H9 (cell line): ENCODE measurements at regions not wholly inside any gene's neighbourhood (a gene's known extent, or its start where the extent isn't known, plus 50 kb on each side); places are given as distances from the start of the nearest gene placed in this dataset.

Experiments
- DNase-seq: peaks from one replicate; pipeline ENCODE4 v3.0.0-alpha.2; 2017
- H2AFZ ChIP-seq: one replicate; pipeline ENCODE4 v1.6.1; 2013; ENCODE audit warnings: mild to moderate bottlenecking, low read length, control low read depth, moderate library complexity
- H2AK5ac ChIP-seq: 2 replicates; pipeline ENCODE4 v1.6.1; 2013; ENCODE audit warnings: low read length, control low read depth, mixed read lengths; ENCODE audit not compliant: insufficient read length
- H2BK120ac ChIP-seq: one replicate; pipeline ENCODE4 v1.6.1; 2013; ENCODE audit warnings: low read depth, mild to moderate bottlenecking, low read length, control low read depth, inconsistent platforms; ENCODE audit not compliant: poor library complexity, severe bottlenecking
- H2BK12ac ChIP-seq: 2 replicates; pipeline ENCODE4 v1.6.1; 2013; ENCODE audit warnings: low read length, control low read depth, mixed read lengths, low read depth; ENCODE audit not compliant: insufficient read length
- H2BK15ac ChIP-seq: 2 replicates; pipeline ENCODE4 v1.6.1; 2013; ENCODE audit warnings: low read depth, low read length, control low read depth
- H2BK20ac ChIP-seq: one replicate; pipeline ENCODE4 v1.6.1; 2013; ENCODE audit warnings: low read depth, mild to moderate bottlenecking, low read length, control low read depth, inconsistent platforms; ENCODE audit not compliant: poor library complexity, severe bottlenecking
- H2BK5ac ChIP-seq: 2 replicates; pipeline ENCODE4 v1.6.1; 2013; ENCODE audit warnings: low read length, control low read depth, mixed read lengths; ENCODE audit not compliant: insufficient read length
- H3K14ac ChIP-seq: 2 replicates; pipeline ENCODE4 v1.6.1; 2013; ENCODE audit warnings: low read length, control low read depth; ENCODE audit not compliant: insufficient read depth
- H3K18ac ChIP-seq: 2 replicates; pipeline ENCODE4 v1.6.1; 2013; ENCODE audit warnings: low read depth, mild to moderate bottlenecking, mixed read lengths, low read length, control low read depth; ENCODE audit not compliant: insufficient read length
- H3K23ac ChIP-seq: 2 replicates; pipeline ENCODE4 v1.6.1; 2013; ENCODE audit warnings: low read length, control low read depth, mixed read lengths, low read depth; ENCODE audit not compliant: insufficient read length
- H3K23me2 ChIP-seq: 2 replicates; pipeline ENCODE4 v1.6.1; 2013; ENCODE audit warnings: low read depth, mild to moderate bottlenecking, mixed read lengths, low read length, control low read depth; ENCODE audit not compliant: insufficient read length, poor library complexity, severe bottlenecking
- H3K27ac ChIP-seq: 2 replicates; pipeline ENCODE4 v1.5.1; 2013; ENCODE audit warnings: low read length, control low read depth, mixed read lengths, low read depth; ENCODE audit not compliant: insufficient read length
- H3K27me3 ChIP-seq: 2 replicates; pipeline ENCODE4 v1.6.1; 2013; ENCODE audit warnings: low read length, control low read depth, inconsistent platforms; ENCODE audit not compliant: insufficient read depth
- H3K4ac ChIP-seq: 2 replicates; pipeline ENCODE4 v1.6.1; 2013; ENCODE audit warnings: low read depth, mild to moderate bottlenecking, control low read depth, inconsistent platforms, low read length, moderate library complexity
- H3K4me1 ChIP-seq: 2 replicates; pipeline ENCODE4 v1.6.1; 2013; ENCODE audit warnings: low read length, control low read depth, inconsistent platforms; ENCODE audit not compliant: insufficient read depth
- H3K4me2 ChIP-seq: 2 replicates; pipeline ENCODE4 v1.6.1; 2013; ENCODE audit warnings: low read length, control low read depth, mixed read lengths; ENCODE audit not compliant: insufficient read length, insufficient read depth
- H3K56ac ChIP-seq: 2 replicates; pipeline ENCODE4 v1.6.1; 2013; ENCODE audit warnings: low read depth, mild to moderate bottlenecking, mixed read lengths, low read length, control low read depth; ENCODE audit not compliant: insufficient read length
- H3K79me1 ChIP-seq: 2 replicates; pipeline ENCODE4 v1.6.1; 2013; ENCODE audit warnings: low read depth, mild to moderate bottlenecking, moderate library complexity, low read length, control low read depth, inconsistent platforms; ENCODE audit not compliant: insufficient read depth, poor library complexity, severe bottlenecking
- H3K79me2 ChIP-seq: 2 replicates; pipeline ENCODE4 v1.6.1; 2013; ENCODE audit warnings: low read length, control low read depth, inconsistent platforms; ENCODE audit not compliant: insufficient read depth
- H3K9ac ChIP-seq: 2 replicates; pipeline ENCODE4 v1.6.1; 2013; ENCODE audit warnings: low read length, control low read depth, mixed read lengths; ENCODE audit not compliant: insufficient read length; ENCODE audit errors: extremely low read depth
- H3K9me3 ChIP-seq: one replicate; pipeline ENCODE4 v1.6.1; 2013; ENCODE audit warnings: low read depth, low read length, inconsistent platforms; ENCODE audit not compliant: control insufficient read depth
- H3T11ph ChIP-seq: one replicate; pipeline ENCODE4 v1.6.1; 2013; ENCODE audit warnings: mild to moderate bottlenecking, low read length, control low read depth, inconsistent platforms
- H4K20me1 ChIP-seq: one replicate; pipeline ENCODE4 v1.6.1; 2013; ENCODE audit not compliant: control insufficient read depth, insufficient read length, insufficient read depth
- H4K5ac ChIP-seq: 2 replicates; pipeline ENCODE4 v1.6.1; 2013; ENCODE audit warnings: low read depth, mild to moderate bottlenecking, mixed read lengths, low read length, control low read depth; ENCODE audit not compliant: insufficient read length
- H4K8ac ChIP-seq: replicated peaks from 2 replicates; pipeline ENCODE4 v1.6.1; 2013; ENCODE audit warnings: low read length, control low read depth, mixed read lengths, low read depth; ENCODE audit not compliant: insufficient read length
- H4K91ac ChIP-seq: 2 replicates; pipeline ENCODE4 v1.6.1; 2013; ENCODE audit warnings: low read depth, mild to moderate bottlenecking, moderate library complexity, mixed read lengths, low read length, control low read depth; ENCODE audit not compliant: insufficient read length
- H3K27ac Mint-ChIP-seq, 3 experiments: 2 replicates in 2 of 3; 3 replicates in 1 of 3; pipeline ENCODE4 v1.8.0; 2020 to 2021; ENCODE audit warnings: mixed read lengths in 3 of 3, mild to moderate bottlenecking in 1 of 3, moderate library complexity in 1 of 3
- H3K27me3 Mint-ChIP-seq: 2 replicates; pipeline ENCODE4 v1.8.0; 2021; ENCODE audit warnings: low read depth, mild to moderate bottlenecking, moderate library complexity, mixed read lengths
- H3K36me3 Mint-ChIP-seq, 3 experiments: 2 replicates in 2 of 3; 3 replicates in 1 of 3; pipeline ENCODE4 v1.8.0; 2020 to 2021; ENCODE audit warnings: low read depth in 3 of 3, mixed read lengths in 3 of 3; ENCODE audit not compliant: insufficient read depth in 1 of 3
- H3K4me1 Mint-ChIP-seq, 2 experiments: 2 replicates each; pipeline ENCODE4 v1.8.0; 2020; ENCODE audit warnings: mixed read lengths in 2 of 2
- H3K4me3 Mint-ChIP-seq, 2 experiments: 2 replicates in 1 of 2; 3 replicates in 1 of 2; pipeline ENCODE4 v1.8.0; 2020 to 2021; ENCODE audit warnings: mild to moderate bottlenecking in 2 of 2, mixed read lengths in 2 of 2, moderate library complexity in 1 of 2
- H3K9me3 Mint-ChIP-seq, 2 experiments: 2 replicates in 1 of 2; 3 replicates in 1 of 2; pipeline ENCODE4 v1.8.0; 2020; ENCODE audit warnings: mild to moderate bottlenecking in 2 of 2, mixed read lengths in 2 of 2, moderate library complexity in 1 of 2
- WGBS: extraction: QIAGEN DNeasy Blood & Tissue Kit; methylation state at CpG from one replicate; pipeline ENCODE4 v1.1.7; 2013; ENCODE audit warnings: missing lambda C conversion rate, low lambda C conversion rate, mixed read lengths; ENCODE audit not compliant: insufficient read length; ENCODE audit errors: extremely low coverage; 5-methylcytosine and 5-hydroxymethylcytosine counted together
- TF ChIP-seq, protein P1 (sequence below): fragments of 200-600 bp; sonication (generic); conservative IDR thresholded peaks from 3 replicates; pipeline ENCODE4 v1.8.0; 2021; ENCODE audit warnings: antibody characterized with exemption, mild to moderate bottlenecking

DNA sequence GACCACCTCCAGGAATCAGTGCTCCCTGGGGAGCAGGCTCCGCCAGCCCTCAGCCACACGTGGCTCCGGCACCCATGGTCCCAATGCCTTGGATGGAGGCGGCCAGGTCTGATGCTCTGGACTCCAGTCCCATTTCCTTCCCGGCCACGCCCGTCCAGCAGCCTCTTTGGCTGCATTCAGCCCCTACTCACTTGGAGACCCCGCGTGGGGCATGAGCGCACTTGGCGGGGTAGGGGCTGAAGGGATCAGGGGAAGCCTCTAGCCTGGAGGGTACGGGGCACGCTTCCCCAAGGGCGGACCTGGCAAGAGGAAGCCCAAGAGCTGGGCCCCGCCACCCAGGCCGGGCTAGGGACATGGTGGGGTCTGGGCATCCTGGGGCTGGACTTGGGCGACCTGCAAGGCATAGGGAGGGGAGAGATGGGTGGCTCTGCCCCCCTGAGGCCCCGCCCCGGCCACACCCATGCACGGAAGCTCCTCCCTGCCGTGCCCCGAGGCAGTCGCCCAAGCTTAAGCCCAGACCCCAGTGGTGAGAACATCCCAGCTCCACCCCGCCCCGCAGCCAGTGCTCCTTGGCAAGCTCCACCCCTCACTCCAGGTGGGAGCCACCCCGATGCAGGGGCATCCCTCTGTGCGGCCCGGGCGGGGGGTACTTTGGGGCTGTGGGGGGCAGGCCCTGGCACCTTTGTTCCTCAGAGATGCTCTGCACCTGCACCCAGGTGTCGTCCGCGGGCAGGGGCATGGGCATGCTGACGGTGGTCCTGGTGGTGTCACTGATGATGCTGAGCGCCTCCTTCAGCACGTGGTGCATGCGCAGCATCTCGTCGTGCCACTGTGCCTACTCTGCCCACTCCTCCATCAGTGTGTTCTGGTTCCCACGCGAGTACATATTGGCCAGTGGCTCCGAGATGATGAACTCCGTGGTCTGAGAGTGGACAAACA is 163.5 kb downstream of the GOLGA6L4 start:
- Histone ChIP-seq H4K5ac (no peak overlapping the region), H3K79me1 (no peaks in the 10 kb centered on the region), H3K23me2 (no peaks in the 10 kb centered on the region), H3K14ac (no peak overlapping the region), H2AFZ (no peak overlapping the region), H3K23ac (no peak overlapping the region), H2AK5ac (no peak overlapping the region), H3K79me2 (no peaks in the 10 kb centered on the region), H3K9ac (no peak overlapping the region), H4K8ac (no peak overlapping the region), H2BK5ac (no peak overlapping the region), H3K18ac (no peak overlapping the region), H2BK120ac (no peak overlapping the region), H2BK12ac (no peak overlapping the region), H3K4ac (no peak overlapping the region), H3K56ac (no peak overlapping the region), H3K27ac (no peak overlapping the region), H2BK15ac (no peak overlapping the region), H3K4me1 (no peaks in the 10 kb centered on the region), H4K91ac (no peak overlapping the region), H3K4me2 (no peak overlapping the region), H3K9me3 (no peaks in the 10 kb centered on the region), H4K20me1 (no peaks in the 10 kb centered on the region), H2BK20ac (no peak overlapping the region), H3T11ph (no peak overlapping the region), H3K27me3 (no peaks in the 10 kb centered on the region)
- TF ChIP-seq, protein P1, sequence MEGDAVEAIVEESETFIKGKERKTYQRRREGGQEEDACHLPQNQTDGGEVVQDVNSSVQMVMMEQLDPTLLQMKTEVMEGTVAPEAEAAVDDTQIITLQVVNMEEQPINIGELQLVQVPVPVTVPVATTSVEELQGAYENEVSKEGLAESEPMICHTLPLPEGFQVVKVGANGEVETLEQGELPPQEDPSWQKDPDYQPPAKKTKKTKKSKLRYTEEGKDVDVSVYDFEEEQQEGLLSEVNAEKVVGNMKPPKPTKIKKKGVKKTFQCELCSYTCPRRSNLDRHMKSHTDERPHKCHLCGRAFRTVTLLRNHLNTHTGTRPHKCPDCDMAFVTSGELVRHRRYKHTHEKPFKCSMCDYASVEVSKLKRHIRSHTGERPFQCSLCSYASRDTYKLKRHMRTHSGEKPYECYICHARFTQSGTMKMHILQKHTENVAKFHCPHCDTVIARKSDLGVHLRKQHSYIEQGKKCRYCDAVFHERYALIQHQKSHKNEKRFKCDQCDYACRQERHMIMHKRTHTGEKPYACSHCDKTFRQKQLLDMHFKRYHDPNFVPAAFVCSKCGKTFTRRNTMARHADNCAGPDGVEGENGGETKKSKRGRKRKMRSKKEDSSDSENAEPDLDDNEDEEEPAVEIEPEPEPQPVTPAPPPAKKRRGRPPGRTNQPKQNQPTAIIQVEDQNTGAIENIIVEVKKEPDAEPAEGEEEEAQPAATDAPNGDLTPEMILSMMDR = no peak
- WGBS = no CpG with 5 or more reads among the region's 42 CpGs
- peaks cover 30% of the 10 kb centered on the region for H3K27me3 Mint-ChIP-seq
- no peak overlapping the region for H3K4me3 Mint-ChIP-seq
- DNase-seq = peak; percentile 24
- peaks cover 4 to 6% of the 10 kb centered on the region in 2 experiments; a peak in 4 of 5 replicates for H3K9me3 Mint-ChIP-seq
- no peak overlapping the region for H3K27ac Mint-ChIP-seq
- peaks cover 0 to 3% (median 1%) of the 10 kb centered on the region in 3 experiments; a peak in 4 of 7 replicates for H3K36me3 Mint-ChIP-seq
- no peaks in the 10 kb centered on the region for H3K4me1 Mint-ChIP-seq
